ENCODE measurements at regions not wholly inside any gene's neighbourhood (a gene's known extent, or its start where the extent isn't known, plus 50 kb on each side); places are given as distances from the start of the nearest gene placed in this dataset.

- no CpG with 5 or more reads among the region's 7 CpGs for WGBS (ENCODE audit: extremely low coverage, insufficient read length, low lambda C conversion rate)
- H2BK120ac ChIP-seq (ENCODE audit: low read depth, low read length, poor library complexity, severe bottlenecking), result no peak overlapping the region
- no peaks in the 10 kb centered on the region for H3K23me2 ChIP-seq (ENCODE audit: insufficient read length, low read depth, low read length, poor library complexity, severe bottlenecking)
- Mint-ChIP-seq H3K4me1 (peaks cover 37 to 43% of the 10 kb centered on the region in 2 experiments), H3K27me3 (ENCODE audit: low read depth) (peaks cover 12% of the 10 kb centered on the region), H3K4me3 (peak overlapping the region; percentile 46 to 69), H3K27ac (peak overlapping the region in 2 of 3 experiments; percentile 85 to 95; a peak in 5 of 7 replicates), H3K36me3 (ENCODE audit: insufficient read depth in 1 of 3, low read depth in 3 of 3) (no peaks in the 10 kb centered on the region; a peak in 1 of 7 replicates), H3K9me3 (no peaks in the 10 kb centered on the region)
- H4K91ac ChIP-seq (ENCODE audit: insufficient read length, low read depth, low read length), result no peak overlapping the region
- no peak overlapping the region for H2BK15ac ChIP-seq (ENCODE audit: low read depth, low read length)
- no peak overlapping the region for H3K27ac ChIP-seq (ENCODE audit: insufficient read length, low read depth, low read length)
- no peaks in the 10 kb centered on the region for H4K20me1 ChIP-seq (ENCODE audit: control insufficient read depth, insufficient read depth, insufficient read length)
- peak overlapping the region; percentile 53 for H3K18ac ChIP-seq (ENCODE audit: insufficient read length, low read depth, low read length)
- no peak overlapping the region for H2AFZ ChIP-seq (ENCODE audit: low read length)
- H3K79me1 ChIP-seq (ENCODE audit: insufficient read depth, low read depth, low read length, poor library complexity, severe bottlenecking), result no peaks in the 10 kb centered on the region
- no peaks in the 10 kb centered on the region for H3K27me3 ChIP-seq (ENCODE audit: insufficient read depth, low read length)
- no peak overlapping the region for H2BK20ac ChIP-seq (ENCODE audit: low read depth, low read length, poor library complexity, severe bottlenecking)
- H3K23ac ChIP-seq (ENCODE audit: insufficient read length, low read depth, low read length), result no peak overlapping the region
- no peak overlapping the region for H3T11ph ChIP-seq (ENCODE audit: low read length)
- no peak overlapping the region for H2AK5ac ChIP-seq (ENCODE audit: insufficient read length, low read length)
- DNase-seq, result peak; percentile 38
- H3K14ac ChIP-seq (ENCODE audit: insufficient read depth, low read length), result peak overlapping the region; percentile 3; the same call in 1 of the 2 replicates
- no peak for TF ChIP-seq CTCF (conservative IDR thresholded peaks at IDR 0.05)
- H3K9me3 ChIP-seq (ENCODE audit: control insufficient read depth, low read depth, low read length), result no peaks in the 10 kb centered on the region
- no peak overlapping the region for H3K56ac ChIP-seq (ENCODE audit: insufficient read length, low read depth, low read length)
- no peak overlapping the region for H4K5ac ChIP-seq (ENCODE audit: insufficient read length, low read depth, low read length)
- no peak overlapping the region for H4K8ac ChIP-seq (replicated peaks; ENCODE audit: insufficient read length, low read depth, low read length)
- no peaks in the 10 kb centered on the region for H3K79me2 ChIP-seq (ENCODE audit: insufficient read depth, low read length)
- H2BK5ac ChIP-seq (ENCODE audit: insufficient read length, low read length), result no peak overlapping the region
- H3K9ac ChIP-seq (ENCODE audit: extremely low read depth, insufficient read length, low read length), result no peak overlapping the region
- H3K4ac ChIP-seq (ENCODE audit: low read depth, low read length), result no peak overlapping the region
- peaks cover 9% of the 10 kb centered on the region; the same call in 1 of the 2 replicates for H3K4me1 ChIP-seq (ENCODE audit: insufficient read depth, low read length)
- H3K4me2 ChIP-seq (ENCODE audit: insufficient read depth, insufficient read length, low read length), result peak overlapping the region; percentile 27
- peak overlapping the region; percentile 18 for H2BK12ac ChIP-seq (ENCODE audit: insufficient read length, low read depth, low read length)
Observed at GRCh38 chr11:45411228-45411946, 125.2 kb upstream of the SYT13 start.

Data from H9 (cell line).